Adrenal gland (tissue), 9 donors: ENCODE measurements at regions not wholly inside any gene's neighbourhood (a gene's known extent, or its start where the extent isn't known, plus 50 kb on each side); places are given as distances from the start of the nearest gene placed in this dataset.
A peak's percentile ranks its signal among the peaks of the same experiment; 100 is the strongest.

Source experiments
- DNase-seq, 7 donors: peaks; one replicate each; pipeline ENCODE4 v3.0.0-alpha.2; 2019 to 2020
- H3K27ac ChIP-seq, 5 donors: fragments of 200-600 bp; sonication (generic) in 4 of 5; 1 replicate in 3 of 5; 2 replicates in 2 of 5; pipeline versions ENCODE4 v1.5.1 to v1.8.0; 2016 to 2020; ENCODE audit warnings: mild to moderate bottlenecking in 1 of 5
- H3K27me3 ChIP-seq: fragments of 200-600 bp; 2 replicates; pipeline ENCODE4 v1.8.0; 2021
- H3K36me3 ChIP-seq, 2 donors: fragments of 200-600 bp; replicated peaks in 1 of 2; 1 replicate in 1 of 2; 2 replicates in 1 of 2; pipeline versions ENCODE4 v1.5.1 to v1.8.0; 2018 to 2022
- H3K4me1 ChIP-seq, 2 donors: fragments of 200-600 bp; replicated peaks in 1 of 2; 1 replicate in 1 of 2; 2 replicates in 1 of 2; pipeline versions ENCODE4 v1.5.1 to v1.8.0; 2018 to 2021
- H3K4me3 ChIP-seq, 4 donors: fragments of 200-600 bp; sonication (generic) in 3 of 4; one replicate each; pipeline ENCODE4 v1.5.1; 2016 to 2018
- H3K9me3 ChIP-seq, 3 donors: fragments of 200-600 bp; sonication (generic) in 1 of 3; replicated peaks in 1 of 3; 1 replicate in 2 of 3; 2 replicates in 1 of 3; pipeline versions ENCODE4 v1.5.1 to v1.8.0; 2016 to 2021
- CTCF ChIP-seq, 6 experiments: fragments of 450-650 bp in 4 of 6; fragments of 200-600 bp in 2 of 6; sonication (generic) in 1 of 6; IDR thresholded peaks; 1 replicate in 5 of 6; 2 replicates in 1 of 6; pipeline versions ENCODE4 v1.5.1 to v1.8.0; 2016 to 2021; ENCODE audit warnings: antibody characterized with exemption in 6 of 6, mild to moderate bottlenecking in 2 of 6, moderate library complexity in 1 of 6
- POLR2A ChIP-seq, 2 donors: fragments of 450-650 bp; IDR thresholded peaks; one replicate each; pipeline ENCODE4 v1.6.1; 2017; ENCODE audit warnings: antibody characterized with exemption in 2 of 2, mild to moderate bottlenecking in 2 of 2, moderate library complexity in 1 of 2
- WGBS, 4 donors: extraction: QIAGEN DNeasy Blood & Tissue Kit in 2 of 4; methylation state at CpG; one replicate each; pipeline versions ENCODE4 v1.1.5 to v1.1.7; 2013 to 2017; 5-methylcytosine and 5-hydroxymethylcytosine counted together
- intact Hi-C, 2 donors: fragments of 100-400 bp; cut with DNase I; formaldehyde crosslinking; loops; one replicate each; pipeline versions ENCODE4 v1.14.1 to v1.15.0; 2022 to 2023
- donor health status: healthy with polysubstance abuse.
- donor health status: Bipolar disorder and iron deficiency.
- donor health status: DM: yes; HTN: yes; CAD: no.
- donor health status: DM: no; HTN: no; CAD: no.
- donor health status: DM: no; HTN: no; CAD: no.

DNA sequence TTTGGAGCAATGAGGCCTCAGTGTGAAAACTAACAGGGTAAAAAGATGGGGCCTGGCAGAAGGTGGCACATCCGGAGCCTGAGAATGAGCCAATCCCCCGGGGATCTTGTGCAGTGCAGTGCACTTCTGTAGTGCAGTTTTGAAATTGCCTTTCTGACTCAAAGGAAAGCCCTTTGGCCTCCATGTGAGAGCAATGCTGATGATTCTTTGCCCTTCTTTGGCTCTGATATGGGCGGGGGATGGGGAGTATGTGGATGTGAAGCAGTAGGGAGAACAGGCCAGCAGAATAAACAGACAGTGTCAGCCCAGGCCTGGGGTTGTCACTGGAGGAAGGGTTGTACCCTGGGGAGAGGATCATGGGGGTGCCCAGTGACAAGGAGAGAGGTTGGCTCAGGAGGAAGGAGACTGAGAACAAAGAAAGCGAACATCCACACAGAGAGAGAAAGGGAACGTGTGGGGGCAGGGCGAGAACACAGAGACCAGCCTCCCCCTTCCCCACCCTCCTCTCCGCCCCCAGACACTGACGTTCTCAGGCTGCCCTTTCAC lies 351.2 kb downstream of the CDC5L start:
- H3K36me3 ChIP-seq: no peaks in the 10 kb centered on the region
- no peak overlapping the region for H3K27ac ChIP-seq
- no peaks in the 10 kb centered on the region for H3K9me3 ChIP-seq
- WGBS, 4 donors: 71 to 84% (median 81%) methylated on average over 8 of the region's 8 CpGs
- TF ChIP-seq CTCF (IDR thresholded peaks at IDR 0.05): no peak
- no peak for TF ChIP-seq POLR2A (IDR thresholded peaks at IDR 0.05)
- H3K4me3 ChIP-seq: no peak overlapping the region
- H3K27me3 ChIP-seq: no peaks in the 10 kb centered on the region
- H3K4me1 ChIP-seq: no peaks in the 10 kb centered on the region
- peak in 5 of 7 donors; percentile 40 to 62 (median 44) for DNase-seq
- intact Hi-C loops: no loop called here

DNA sequence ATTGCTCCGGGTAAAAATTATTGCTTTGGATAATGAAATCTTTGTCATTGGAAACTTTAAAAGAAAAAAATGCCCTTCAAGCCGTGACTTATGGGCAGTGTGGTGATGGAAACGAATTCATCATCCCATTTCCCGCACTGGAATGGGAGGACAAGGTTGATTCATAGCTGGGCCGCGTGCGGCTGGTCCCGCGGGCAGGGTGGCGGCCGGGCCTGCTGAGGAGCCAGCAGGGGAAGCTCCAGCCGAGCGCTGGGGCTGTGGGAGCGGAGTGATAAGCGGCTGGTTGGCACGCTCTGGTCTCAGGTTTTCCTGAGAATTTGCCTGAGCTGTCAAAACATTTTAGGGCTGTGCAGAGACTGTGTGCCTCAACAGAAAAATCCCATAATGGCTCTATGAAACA lies 351.7 kb downstream of the CDC5L start:
- H3K4me1 ChIP-seq: no peaks in the 10 kb centered on the region
- TF ChIP-seq POLR2A (IDR thresholded peaks at IDR 0.05) (no peak), CTCF (IDR thresholded peaks at IDR 0.05) (no peak)
- intact Hi-C loops: no loop called here
- no peak overlapping the region for H3K27ac ChIP-seq
- H3K4me3 ChIP-seq: no peak overlapping the region
- 80 to 89% (median 85%) methylated on average over 16 of the region's 16 CpGs for WGBS, 4 donors
- no peak for DNase-seq
- no peaks in the 10 kb centered on the region for H3K9me3 ChIP-seq
- H3K36me3 ChIP-seq: no peaks in the 10 kb centered on the region
- no peaks in the 10 kb centered on the region for H3K27me3 ChIP-seq

DNA sequence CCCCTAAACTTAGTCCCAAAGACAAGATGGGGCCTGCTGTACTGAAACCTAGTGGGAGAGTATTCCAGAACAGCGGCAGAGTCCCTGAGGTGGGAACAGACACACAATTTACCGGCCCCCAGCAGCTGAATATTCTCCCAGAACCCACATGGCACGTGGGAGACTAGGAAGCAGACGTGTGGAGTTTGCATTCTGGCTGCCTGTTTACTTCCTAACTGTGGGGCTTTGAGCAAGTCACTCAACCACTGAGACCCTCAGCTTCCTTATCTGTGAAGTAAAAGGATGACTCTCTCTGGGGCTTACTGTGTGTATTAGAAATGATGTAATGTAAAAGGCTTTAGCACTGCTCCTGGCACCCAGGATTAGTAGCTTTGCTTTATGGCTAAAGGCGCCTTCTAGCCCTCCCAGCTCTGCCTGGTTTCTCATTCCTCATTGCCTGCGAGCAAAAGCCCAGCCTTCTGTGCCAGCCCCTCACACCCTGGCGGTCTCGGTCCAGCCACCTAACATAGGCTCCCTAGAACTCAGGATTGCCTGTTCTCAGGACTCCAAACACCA lies 353.1 kb downstream of the CDC5L start:
- Histone ChIP-seq H3K4me1 (no peaks in the 10 kb centered on the region), H3K27me3 (no peaks in the 10 kb centered on the region), H3K27ac (no peak overlapping the region), H3K4me3 (no peak overlapping the region), H3K9me3 (no peaks in the 10 kb centered on the region), H3K36me3 (no peaks in the 10 kb centered on the region)
- no peak for TF ChIP-seq POLR2A (IDR thresholded peaks at IDR 0.05)
- no peak for TF ChIP-seq CTCF (IDR thresholded peaks at IDR 0.05)
- no peak for DNase-seq
- intact Hi-C loops: no loop called here
- WGBS, 4 donors: 70 to 93% (median 90%) methylated on average over 6 to 8 of the region's 8 CpGs

DNA sequence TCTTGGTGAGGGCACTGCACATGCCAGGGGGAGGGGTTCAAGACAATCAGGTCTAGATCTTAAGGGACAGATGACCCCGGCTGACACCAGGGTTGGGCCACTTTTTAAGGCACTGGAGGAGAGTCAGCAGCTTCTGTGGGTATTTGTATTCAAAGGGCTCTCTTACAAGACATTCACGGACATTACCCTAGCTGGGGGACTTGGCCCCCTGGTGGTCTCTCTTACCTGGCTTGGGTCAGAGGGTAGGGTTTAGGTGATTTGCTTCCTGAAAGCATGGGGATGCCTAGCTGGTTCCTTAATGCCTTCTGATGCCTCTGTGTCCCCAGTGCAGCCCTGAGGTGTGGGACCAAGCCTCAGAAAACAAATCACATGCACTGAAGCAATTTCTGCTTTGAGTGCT lies 354.7 kb downstream of the CDC5L start:
- TF ChIP-seq POLR2A (IDR thresholded peaks at IDR 0.05) (no peak), CTCF (IDR thresholded peaks at IDR 0.05) (no peak)
- H3K4me1 ChIP-seq: no peaks in the 10 kb centered on the region
- H3K9me3 ChIP-seq: no peaks in the 10 kb centered on the region
- no peak overlapping the region for H3K4me3 ChIP-seq
- intact Hi-C loops: no loop called here
- no peak overlapping the region for H3K27ac ChIP-seq
- 83 to 97% (median 94%) methylated on average over 2 of the region's 2 CpGs for WGBS, 4 donors
- DNase-seq: no peak
- no peaks in the 10 kb centered on the region for H3K27me3 ChIP-seq
- H3K36me3 ChIP-seq: no peaks in the 10 kb centered on the region
